ENCODE measurements at regions not wholly inside any gene's neighbourhood (a gene's known extent, or its start where the extent isn't known, plus 50 kb on each side); places are given as distances from the start of the nearest gene placed in this dataset.
"Not testable (repeated sequence)": the region's sequence is repeated elsewhere in the genome, so short reads cannot be mapped to it uniquely, and the experiment has no call there.

DNA sequence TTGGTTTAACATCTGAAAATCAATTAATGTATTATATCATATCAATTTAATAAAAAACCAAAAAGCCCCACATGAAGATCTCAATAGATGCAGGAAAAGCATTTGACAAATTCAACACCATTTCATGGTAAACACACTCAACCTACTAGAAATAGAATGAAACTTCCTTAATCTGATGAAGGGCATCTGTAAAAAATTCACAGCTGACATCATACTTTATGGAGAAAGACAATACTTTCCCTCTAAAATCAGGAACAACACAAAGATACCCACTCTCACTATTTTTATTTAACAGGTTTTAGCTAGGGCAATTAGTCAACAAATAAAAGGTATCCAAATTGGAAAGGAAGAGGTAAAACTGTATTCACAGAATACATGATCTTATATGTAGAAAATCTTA is 303.0 kb upstream of the ZEB2 start:
- no peak for DNase-seq (ENCODE audit: low spot score)

DNA sequence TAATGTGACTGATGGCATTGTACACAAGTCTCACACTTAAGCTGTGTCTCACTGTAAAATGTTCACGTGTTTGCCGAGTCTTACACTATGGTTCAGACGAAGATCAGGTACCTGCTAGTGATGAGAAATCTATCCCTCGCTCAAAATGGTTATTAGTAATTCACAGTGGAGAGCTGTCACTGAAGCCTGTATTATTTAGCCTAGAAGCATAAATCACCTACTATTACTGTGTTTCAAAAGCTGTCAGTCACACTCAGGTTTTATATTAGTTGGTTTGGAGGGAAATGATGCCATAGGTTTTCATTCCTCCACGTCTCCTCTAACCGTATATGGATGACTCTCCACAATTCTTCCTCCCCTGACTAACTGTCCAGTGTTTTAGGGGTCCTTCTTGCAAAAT is 292.4 kb upstream of the ZEB2 start:
- DNase-seq (ENCODE audit: low spot score), result no peak

DNA sequence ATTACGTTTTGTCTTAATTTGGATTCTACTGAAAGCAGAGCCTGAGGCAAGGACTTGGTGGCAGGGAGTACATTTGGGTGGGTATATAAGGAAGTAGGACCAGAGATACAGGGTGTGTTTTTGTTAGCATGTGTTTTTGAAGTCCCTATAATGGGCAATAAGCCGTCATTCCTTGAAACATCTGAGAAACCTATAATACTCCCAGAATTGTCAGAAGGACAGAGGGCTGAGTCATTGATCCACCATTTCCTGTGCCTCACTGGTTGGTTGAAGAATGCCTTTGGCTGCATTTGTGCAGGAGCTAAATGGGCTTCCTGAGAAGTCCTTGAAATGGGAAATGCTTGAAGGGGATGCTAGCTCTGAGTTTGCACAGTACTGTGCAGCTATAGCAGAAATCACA is 281.8 kb upstream of the ZEB2 start:
- no peak for DNase-seq (ENCODE audit: low spot score)

DNA sequence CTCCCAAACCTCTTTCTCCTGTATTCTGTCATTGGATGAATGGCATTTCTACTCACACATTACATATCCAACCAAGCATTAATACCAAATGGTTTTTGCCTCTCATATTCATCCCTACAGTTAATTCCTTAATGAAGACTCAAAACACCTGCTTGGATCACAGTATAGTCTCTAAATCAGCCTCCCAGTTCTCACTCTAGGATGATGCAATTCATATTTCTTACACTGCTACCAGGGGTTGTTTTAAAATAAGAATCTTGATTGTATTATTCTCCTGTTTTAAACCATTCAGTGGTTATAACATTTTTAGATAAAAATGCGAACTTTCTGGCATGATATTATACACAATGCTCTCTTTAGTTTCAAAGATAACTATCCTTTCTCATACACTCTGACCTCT is 281.4 kb upstream of the ZEB2 start:
- no peak for DNase-seq (ENCODE audit: low spot score)

DNA sequence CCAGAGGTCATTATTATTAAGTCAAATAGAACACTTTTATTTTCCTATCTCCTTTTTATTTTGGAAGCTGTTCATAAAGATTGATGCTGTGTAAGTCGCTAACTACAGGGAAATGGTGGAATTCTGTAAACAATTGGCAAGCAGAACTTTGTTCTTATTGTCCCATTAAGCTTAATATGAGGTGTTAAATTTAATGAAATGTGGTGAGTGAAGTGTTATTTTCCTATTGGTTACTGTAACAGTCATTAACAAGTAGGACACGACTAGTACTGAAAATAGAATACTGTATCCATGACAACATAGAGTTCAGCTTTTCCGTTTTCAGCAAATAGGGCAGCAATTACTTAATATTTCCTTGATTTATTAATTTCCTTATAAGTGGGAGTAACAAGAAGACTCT is 279.1 kb upstream of the ZEB2 start:
- DNase-seq (ENCODE audit: low spot score), result no peak

DNA sequence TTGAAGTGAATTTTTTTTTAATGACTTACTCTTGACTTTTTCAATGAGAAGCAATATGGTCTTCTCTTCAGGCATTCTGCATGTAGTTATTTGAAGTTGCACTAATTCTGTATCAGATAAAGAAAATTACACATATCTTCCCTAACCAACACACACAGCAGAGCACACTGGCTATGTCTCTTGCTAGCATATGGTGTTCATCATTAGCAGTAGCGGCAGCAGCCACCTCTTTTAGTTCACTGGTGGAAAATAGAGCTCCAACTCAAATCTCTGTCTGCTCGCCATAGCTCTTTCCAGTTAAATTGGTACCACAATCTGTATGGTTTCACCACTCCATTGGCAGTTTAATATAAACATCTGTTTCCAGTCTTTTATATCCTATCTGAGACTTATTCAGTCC is 278.1 kb upstream of the ZEB2 start:
- DNase-seq (ENCODE audit: low spot score), result no peak

DNA sequence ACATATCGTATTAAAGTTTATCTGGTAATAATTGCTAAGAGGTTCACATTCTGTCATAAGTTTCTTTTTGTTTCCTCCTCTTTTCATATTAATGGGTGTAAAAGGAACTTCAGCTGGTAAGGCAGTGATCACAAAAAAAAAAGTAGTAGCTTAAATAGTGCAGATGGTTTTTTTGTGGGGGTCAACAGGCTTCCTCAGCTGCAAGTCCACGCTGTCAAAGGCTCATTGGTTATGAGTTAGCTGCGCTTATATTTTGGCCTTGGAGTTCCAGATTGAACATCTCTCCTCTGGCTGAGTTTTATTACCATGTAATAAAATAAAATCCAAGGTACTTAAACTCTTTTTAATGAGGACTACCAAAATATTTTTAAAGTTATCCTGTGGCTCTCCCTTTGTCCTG is 277.0 kb upstream of the ZEB2 start:
- no peak for DNase-seq (ENCODE audit: low spot score)

DNA sequence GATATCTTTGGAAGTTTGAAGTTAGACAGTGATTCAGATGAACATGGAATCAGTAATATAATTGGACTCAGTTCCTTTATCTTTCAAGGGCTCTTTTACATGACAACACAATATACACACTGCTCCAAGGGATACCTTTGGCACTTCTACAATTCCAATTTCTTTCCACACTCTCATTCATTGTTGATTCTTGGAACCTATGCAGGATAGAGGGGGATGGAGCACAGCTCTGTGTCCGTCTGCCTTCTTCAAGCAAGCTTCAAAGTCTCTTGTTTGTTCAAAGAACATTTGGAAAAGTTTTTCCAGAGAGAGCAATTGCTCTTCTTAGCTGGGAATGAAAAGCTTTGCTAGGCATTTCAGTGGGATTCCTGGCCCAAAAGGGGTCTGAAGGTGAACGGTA is 276.2 kb upstream of the ZEB2 start:
- no peak for DNase-seq (ENCODE audit: low spot score)

DNA sequence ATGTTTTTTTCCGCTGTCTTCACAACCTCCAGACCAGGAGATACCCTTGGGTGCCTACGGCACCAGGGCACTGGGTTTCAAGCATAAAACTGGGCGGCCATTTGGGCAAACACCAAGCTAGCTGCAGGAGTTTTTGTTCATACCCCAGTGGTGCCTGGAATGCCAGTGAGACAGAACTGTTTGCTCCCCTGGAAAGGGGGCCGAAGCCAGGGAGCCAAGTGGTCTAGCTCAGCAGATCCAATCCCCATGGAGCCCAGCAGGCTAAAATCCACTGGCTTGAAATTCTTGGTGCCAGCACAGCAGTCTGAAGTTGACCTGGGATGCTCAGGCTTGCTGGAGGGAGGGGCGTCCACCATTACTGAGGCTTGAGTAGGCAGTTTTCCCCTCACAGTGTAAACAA is 265.3 kb upstream of the ZEB2 start:
- no peak for DNase-seq (ENCODE audit: low spot score)

DNA sequence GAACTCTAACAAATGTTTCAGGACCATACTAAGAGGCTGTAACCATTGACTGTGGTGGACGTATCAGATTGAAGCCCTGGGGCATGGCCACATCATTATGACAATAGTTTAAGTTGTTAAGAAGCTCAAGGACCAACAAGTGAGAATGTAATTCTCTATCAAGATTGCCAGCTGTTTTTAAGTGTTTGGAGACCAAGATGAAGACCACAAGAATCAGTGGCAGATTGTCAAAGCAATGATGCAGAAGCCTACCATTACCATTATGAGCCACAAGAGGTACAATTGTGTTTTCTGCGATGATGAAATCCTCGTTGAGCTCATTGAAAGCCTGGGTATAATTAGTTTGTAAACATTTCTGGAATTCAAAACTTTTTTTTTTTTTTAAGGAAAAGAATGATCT is 261.1 kb upstream of the ZEB2 start:
- DNase-seq (ENCODE audit: low spot score), result no peak

DNA sequence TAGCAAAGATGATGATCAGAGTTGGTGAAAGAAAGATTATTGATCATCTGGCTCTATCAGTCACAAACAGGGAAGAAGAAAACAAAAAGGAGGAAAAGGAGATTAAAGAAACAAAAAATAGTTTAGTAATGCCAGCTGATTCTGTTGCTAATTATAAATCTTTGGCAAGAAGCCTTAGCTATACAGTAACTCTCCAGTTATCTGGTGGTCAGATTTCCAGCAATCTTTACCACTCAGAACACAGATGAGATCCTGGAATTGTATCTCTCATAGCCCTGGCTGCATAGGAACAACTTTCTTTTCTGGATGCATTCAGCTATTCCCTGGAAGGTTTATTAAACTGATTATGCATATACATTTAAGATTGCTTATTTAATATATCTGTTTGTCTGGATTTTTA is 256.8 kb upstream of the ZEB2 start:
- no peak for DNase-seq (ENCODE audit: low spot score)

DNA sequence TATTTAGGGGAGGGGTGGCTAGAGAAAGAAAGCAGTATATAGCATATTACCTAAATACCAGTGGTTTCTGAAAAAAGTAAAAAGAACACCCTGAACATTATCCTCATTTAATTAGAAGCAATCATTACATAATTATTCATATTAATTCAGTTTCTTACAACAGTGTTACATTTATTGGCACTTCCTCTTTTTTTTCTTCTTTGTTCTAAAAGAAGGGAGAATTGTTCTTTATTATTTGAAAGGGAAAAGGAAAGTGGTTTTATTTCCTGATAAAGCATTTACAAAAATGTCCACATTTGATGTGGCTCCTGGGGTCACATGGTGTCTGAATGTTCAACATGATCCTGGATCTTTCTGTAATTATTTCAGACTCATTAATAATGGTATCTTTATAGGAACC is 254.9 kb upstream of the ZEB2 start:
- DNase-seq (ENCODE audit: low spot score), result no peak

DNA sequence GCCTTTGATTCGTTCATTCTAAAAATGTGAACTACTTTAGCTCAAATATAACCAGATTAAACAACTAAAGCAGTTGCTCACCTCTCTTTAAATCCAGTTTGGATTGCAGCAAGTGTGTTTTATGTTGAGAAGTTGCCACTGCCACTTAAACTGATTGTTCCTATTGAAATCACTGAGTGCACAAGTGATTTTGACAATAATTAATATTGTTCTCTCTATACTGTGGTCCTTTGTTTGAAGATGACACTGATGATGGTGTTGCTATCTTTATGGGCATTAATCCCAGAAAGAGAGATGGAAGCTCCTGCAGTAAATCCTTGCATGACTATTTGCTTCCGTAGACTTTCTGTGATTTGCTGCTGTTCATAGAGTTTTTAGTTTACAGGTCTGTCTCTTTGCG is 251.4 kb upstream of the ZEB2 start:
- DNase-seq (ENCODE audit: low spot score), result no peak

DNA sequence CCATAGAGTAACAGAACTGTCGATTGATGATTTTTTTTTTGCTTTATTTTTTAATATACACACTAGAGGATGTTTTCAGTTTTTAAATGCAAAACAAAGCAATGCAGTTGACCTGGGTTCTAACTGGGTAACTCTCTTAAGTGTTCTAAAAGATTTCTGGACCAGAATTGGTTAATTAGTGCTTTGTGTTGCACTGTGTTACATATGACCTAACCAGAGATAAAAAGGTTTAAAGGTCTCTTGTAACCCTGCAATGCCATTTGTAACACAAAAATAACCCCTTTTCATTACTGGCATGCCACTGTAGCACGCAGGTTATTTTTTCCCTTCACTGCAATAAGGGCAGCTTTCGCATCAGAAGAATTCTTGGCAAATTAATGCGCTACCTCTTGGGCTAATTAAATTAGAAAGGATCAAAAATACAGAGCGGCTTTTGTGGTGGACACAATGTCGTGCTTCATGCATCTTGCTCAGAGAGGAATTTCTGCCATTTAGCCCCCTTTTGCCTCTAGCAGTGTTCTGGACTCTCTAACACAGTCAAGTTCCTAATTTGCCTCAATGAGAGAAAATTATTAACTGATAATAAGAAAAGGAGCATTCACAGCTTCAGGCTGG is 250.8 kb upstream of the ZEB2 start:
- DNase-seq (ENCODE audit: low spot score), result no peak

DNA sequence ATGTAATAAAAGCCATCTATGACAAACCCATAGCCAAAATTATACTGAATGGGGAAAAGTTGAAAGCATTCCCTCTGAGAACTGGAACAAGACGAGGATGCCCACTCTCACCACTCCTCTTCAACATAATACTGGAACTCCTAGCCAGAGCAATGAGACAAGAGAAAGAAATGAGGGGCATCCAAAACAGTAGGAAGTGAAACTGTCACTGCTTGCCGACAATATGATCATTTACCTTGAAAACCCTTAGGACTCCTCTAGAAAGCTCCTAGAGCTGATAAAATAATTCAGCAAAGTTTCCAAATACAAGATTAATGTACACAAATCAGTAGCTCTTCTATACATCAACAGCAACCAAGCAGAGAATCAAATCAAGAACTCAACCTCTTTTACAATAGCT is 241.0 kb upstream of the ZEB2 start:
- DNase-seq (ENCODE audit: low spot score), result not testable (repeated sequence)

DNA sequence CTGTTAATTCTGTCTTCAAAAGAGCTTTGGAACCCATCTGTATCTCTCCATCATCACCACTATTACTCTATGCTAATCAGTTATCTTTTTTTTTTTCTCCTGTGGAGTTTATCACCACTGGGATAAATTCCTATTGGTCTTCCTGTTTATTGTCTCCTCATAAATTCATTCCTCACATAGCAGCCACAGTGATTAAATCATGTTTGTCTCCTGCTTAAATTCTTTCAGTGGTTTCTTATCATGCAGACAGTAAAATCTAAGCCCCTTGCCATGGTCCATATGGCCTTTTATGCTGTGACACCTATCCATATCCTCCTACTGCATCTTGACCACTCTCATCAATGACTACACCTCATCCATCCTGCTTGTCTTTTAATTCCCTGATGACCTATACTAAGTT is 239.8 kb upstream of the ZEB2 start:
- DNase-seq (ENCODE audit: low spot score), result no peak

DNA sequence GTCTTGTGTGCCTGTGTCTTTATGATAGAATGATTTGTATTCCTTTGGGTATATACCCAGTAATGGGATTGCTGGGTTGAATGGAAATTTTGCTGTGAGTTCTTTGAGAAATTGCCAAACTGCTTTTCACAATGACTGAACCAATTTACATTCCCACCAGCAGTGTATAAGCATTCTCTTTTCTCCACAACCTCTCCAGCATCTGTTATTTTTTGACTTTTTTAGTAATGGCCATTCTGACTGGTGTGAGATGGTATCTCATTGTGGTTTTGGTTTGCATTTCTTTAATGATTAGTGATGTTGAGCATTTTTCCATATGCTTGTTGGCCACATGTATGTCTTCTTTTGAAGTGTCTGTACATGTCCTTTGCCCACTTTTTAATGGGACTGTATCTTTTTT is 238.3 kb upstream of the ZEB2 start:
- DNase-seq (ENCODE audit: low spot score), result not testable (repeated sequence)

DNA sequence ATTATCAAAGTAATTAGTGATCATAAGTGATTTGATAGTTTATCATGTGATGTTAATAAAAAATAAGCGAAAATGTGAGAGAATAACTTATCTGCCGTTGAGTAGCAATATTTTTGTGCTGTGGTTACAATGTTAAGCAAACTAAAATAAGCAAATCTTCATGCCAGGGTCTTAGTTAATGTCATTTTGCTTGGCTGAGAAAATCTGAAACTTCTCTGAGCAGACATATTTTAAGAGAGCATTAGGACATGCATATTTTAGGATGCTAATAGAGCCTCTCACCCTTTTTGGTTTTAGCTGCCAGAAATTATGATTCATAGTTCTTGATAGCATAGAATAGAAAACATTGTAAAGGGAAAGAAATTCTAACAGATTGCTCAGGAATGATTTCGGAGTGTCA is 233.5 kb upstream of the ZEB2 start:
- no peak for DNase-seq (ENCODE audit: low spot score)

DNA sequence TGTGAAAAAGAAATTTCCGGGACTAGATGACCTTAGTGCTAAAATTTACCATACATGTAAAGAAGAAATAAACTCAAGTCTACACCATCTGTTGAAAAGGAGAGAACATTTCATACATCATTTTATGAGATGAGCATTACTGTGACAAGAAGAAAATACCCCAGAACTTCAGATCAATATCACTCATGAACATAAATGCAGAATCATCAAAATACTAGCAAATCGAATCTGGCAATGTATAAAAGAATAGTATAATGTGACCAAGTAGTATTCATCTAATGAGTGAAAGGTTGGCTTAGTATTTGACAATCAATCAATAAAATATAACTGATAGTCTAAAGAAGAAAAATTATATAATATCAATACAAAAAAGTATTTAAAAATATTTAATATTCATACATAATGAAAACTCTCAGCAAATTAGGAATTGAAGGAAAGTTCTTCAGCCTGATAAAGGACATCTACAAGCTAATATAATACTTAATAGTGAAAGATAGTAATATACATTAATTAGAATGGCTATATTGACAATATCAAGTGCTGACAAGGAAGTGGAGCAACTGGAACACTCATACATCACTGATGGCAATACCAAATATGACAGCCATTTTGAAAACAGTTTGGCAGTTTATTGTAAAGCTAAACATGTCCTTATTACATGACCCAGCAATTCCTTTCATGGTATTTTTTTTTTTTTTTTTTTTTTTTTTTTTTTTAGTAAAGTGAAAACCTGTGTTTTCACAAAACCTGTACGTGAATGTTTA is 231.4 kb upstream of the ZEB2 start:
- no peak for DNase-seq (ENCODE audit: low spot score)

DNA sequence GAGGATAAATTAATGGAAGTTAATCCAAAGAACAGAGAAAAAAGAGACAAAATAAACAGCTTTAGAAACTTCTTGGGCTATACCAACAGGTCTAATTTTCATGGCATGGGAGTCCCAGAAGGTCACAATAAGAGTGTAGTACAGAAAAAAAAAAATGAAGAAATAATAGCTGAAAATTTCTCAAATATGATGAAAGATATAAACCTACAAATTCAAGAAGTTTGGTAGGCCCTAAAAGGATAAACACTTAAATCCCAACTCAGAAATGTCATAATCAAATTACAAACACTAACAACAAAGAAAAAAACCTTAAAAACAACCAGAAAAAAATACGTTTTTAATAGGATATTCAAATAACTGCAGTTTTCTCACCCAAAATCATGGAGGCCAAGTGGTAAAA is 229.3 kb upstream of the ZEB2 start:
- no peak for DNase-seq (ENCODE audit: low spot score)

DNA sequence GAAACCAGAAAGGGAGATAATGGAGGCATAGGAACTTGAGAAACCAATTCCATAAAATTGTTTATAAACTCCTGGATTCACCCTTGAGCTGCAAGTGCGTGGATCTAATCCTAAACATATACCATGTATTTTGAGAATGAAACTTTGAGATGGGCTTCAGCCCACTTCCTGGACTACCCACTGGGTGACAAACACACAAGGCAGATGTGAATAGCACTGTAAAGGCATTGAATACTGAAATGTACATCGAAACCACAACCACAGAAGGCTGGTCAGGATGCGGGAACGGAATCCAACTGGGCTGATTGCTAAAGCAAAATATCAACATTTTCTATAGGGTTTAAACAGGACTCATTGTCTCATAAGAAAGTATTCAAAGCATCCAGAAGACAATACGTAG is 228.5 kb upstream of the ZEB2 start:
- DNase-seq (ENCODE audit: low spot score), result no peak

DNA sequence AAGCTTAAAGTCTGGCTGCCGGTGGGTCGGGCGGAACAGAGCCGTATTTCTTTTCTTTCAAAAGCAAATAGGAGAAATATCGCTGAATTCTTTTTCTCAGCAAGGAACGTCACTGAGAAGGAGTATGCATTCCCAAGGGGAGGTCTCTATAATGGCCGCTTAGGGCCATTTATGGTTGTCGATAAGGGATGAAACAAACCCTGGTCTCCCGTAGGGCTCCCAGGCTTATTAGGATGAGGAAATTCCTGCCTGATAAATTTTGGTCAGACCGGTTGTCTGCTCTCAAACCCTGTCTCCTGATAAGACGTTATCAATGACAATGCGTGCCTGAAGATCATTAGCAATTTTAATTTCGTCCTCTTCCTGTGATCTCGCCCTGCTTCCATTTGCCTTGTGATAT is 227.7 kb upstream of the ZEB2 start:
- DNase-seq (ENCODE audit: low spot score), result no peak

DNA sequence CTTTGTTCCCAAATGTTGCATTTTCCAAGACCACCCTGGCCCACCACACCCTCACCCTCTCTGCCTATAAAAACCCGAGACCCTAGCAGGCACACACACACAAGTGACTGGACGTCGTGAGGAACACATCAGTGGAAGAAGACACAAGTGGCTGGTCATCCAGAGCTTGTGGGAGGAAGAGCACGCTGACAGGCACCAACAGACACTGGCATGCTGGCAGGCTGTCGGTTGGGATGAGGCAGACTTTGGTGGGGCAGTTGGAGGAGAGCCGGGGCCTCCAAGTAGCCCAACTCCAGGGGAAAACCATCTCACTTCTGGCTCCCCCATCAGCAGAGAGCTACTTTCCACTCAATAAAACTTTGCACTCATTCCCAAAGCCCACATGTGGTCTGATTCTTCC is 225.5 kb upstream of the ZEB2 start:
- DNase-seq (ENCODE audit: low spot score), result no peak

DNA sequence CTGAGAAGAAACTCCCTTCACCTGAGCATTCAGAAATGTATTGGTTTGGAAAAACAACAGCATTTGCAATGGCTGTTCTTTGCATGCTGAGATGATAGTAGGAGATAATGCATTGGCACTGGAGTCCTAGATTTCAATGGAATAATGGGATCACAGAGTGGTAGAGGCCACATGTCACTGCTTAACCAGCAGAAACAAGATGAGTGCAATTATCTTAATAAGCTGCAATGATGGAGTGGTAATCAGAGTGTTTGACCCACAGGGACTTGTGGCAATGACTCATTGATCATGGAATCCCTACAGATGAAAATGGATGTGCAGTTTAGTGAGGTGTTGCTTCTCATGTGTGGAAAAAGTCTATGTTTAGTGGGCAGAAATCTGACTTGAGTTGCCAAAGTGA is 218.8 kb upstream of the ZEB2 start:
- no peak for DNase-seq (ENCODE audit: low spot score)
